ENCODE measurements at regions not wholly inside any gene's neighbourhood (a gene's known extent, or its start where the extent isn't known, plus 50 kb on each side); places are given as distances from the start of the nearest gene placed in this dataset.

DNA sequence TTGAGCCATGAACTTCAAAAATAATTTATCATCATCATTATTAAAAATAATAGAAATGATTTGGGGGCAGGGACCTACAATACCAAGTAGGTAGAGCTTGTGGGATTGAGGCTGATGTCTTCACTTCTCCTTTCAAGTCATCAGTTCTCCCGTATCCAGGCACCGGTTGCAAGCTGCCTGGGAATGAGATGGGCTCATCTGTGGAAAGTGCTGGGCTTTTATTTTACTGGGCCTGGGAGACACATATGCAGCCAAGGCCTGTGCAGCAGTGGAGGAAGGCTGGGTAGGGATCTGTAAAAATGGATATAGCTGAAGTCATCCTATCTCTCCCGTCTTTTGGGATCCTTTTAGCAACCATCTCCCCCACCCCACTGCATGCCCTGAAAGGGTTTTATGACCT lies 284.1 kb upstream of the CLINT1 start:
- DNase-seq (ENCODE audit: extremely low read depth in 1 of 2, low read depth in 1 of 2), result no peak

DNA sequence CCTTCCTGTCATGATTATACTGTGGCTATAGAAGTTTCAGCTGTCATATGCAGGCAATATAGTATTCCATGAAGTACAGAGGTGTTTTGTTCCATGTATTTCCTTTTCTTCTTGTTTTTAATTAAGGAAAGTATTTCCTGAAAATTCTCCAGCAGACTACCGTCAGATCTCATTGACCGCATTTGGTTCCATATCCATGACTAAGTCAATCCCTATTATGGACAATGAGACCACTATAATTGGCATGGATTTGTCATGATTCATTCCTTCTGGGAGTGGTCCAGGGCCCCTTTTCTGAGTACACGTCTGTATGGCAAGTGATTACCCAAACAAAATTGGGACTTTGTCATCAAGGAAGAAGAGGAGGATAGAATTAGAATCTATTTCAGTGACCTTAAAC lies 283.2 kb upstream of the CLINT1 start:
- DNase-seq (ENCODE audit: extremely low read depth in 1 of 2, low read depth in 1 of 2), result no peak

DNA sequence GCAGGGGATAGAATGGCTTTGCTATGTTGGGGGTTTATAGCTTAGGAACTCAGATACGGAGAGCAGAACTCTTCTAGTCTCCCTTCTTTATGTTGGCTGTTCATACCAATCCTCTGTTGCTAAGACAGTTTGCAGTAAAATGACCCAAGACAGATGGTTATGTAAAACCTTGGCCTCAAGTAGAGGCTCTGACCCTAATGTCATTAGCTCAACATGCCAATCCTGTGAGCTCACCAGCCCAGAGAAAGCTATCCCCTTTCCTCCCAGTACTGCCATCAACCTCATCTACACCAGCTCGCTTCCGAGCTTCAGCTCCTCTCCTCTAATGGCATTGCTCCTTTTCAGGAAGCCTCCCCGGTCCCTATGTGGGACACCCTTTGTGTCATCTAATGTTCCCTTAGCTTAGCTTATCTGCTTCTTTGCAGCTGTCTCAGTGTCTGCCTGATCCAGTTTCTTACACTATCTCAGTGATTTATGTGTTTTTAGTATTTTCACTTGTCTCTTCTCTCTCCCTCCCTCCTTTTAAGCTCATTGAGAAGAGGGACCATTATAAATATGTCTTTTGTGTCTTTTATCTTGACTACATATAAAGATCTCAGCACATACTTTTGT lies 281.3 kb upstream of the CLINT1 start:
- no peak for DNase-seq (ENCODE audit: extremely low read depth in 1 of 2, low read depth in 1 of 2)

DNA sequence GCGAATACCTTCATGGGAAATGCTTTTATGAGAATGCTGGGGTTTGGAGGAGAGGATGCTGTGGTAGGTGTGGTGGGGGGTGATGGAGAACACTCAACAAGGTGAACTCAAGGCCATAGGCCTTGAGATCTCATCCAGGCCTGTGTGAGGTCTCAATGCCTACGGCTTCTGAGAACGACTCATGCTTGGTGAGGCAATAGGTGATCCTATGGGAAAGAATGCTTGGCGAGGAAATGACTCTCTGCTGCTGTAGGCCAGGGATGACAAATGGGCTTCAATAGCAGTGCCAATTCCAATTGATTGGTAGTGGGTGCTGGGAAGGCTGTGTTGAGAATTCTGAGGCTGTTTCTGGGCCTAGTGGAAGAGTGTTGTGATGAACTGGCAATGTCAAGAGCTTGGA lies 280.2 kb upstream of the CLINT1 start:
- DNase-seq (ENCODE audit: extremely low read depth in 1 of 2, low read depth in 1 of 2), result no peak

DNA sequence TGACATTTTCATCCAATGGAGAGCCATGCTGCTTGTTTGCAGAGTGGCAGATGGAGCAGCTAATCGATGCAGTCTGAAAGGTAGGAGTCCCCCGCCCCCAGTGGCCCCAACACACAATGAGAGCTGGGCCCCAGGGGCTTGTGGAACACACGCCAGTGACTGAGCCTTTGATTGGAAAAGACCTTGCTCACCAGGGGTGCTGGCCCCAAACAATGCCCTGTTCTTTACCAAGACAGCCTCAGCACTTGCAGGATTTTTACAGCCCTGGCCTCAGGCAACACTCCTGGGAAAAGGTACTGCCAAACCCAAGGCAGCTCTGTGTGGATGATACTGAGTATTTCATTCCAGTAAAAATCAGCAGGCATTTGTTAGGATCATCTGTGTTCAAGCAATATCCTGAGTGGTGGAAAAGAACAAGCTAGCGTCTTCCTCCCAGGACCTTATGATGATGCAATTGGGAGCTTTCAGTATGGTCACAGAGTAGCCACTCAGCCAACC lies 276.8 kb upstream of the CLINT1 start:
- no peak for DNase-seq (ENCODE audit: extremely low read depth in 1 of 2, low read depth in 1 of 2)

DNA sequence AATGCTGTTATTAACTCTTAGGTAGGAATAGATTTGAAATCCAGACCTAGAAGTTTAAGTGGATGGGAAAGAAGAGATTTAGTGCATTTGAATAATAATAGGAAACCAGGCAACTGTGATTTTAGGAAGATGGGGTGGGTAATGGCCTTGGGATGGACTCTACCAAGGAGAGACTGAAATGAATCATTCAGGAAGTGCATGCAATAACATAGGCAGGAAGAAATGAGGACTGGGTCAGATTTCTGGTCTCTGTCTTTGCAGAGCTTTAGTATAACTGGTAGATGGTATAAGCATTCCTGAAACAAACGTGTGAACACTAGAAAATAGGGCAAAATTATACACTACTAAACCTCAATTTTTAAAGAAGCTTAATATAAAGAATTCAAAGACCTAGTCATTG lies 274.4 kb upstream of the CLINT1 start:
- no peak for DNase-seq (ENCODE audit: extremely low read depth in 1 of 2, low read depth in 1 of 2)

DNA sequence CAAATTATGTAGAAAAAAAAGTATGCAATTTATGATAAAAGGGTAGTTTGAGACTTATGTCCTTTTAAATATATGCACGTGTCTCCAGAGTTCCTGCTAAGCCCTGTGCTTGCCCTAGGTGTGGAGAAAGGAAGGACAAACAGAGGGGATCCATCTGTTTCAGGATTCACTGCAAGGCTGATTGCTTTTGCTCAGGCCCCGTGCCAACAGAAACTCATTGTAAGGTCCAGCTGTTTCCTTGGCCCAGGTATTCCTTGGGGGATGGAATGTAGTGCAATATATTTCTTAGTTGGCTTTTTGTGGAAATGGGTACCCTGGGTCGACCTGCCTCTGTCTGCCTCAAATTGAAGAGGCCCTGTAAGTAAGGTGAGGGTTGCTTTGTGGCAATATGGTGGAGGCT lies 268.6 kb upstream of the CLINT1 start:
- no peak for DNase-seq (ENCODE audit: extremely low read depth in 1 of 2, low read depth in 1 of 2)

DNA sequence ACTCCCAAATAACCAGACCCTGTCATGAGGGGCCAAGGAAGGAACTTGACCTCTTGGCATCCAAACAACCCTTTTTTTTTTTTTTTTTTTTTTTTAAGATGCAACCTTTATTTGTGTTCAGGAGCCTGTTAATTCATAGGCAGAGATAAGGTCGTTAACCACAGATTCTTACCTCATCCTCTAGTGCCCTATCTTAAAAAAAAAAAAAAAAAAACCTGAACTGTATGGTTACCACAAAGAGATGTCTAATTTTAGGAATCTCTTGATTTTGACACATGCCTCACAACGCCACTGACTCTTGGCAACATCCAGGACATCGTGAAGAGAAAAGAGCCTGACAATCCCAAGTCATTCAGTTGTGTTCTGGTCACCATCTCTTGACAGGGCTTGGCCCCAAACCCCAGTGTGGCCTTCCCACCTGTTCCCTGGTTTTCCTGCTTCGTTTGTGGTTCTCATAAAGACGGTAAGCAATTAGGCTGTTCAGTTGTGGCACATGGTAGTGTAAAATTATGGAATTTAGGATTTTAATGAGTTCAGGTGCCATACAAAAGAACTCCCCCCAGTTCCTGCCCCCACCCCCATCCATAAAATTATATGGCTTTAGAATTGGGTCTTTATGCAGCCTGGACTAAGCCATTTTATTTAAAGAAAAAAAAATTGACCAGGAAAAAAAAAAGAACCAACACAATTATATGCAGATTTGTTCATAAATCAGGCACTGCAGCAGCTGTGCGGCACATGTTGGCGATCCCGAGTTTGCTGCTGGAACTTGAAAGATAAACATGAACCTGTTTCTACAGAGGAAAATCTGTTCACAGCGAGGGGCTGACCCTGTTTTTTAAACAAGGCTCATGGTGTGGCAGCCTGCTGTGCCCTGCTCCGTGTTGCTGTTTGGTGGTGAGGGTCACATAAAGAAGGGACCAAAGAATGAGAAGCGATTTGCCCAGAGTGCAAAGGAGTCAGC lies 267.8 kb upstream of the CLINT1 start:
- DNase-seq (ENCODE audit: extremely low read depth in 1 of 2, low read depth in 1 of 2), result no peak

DNA sequence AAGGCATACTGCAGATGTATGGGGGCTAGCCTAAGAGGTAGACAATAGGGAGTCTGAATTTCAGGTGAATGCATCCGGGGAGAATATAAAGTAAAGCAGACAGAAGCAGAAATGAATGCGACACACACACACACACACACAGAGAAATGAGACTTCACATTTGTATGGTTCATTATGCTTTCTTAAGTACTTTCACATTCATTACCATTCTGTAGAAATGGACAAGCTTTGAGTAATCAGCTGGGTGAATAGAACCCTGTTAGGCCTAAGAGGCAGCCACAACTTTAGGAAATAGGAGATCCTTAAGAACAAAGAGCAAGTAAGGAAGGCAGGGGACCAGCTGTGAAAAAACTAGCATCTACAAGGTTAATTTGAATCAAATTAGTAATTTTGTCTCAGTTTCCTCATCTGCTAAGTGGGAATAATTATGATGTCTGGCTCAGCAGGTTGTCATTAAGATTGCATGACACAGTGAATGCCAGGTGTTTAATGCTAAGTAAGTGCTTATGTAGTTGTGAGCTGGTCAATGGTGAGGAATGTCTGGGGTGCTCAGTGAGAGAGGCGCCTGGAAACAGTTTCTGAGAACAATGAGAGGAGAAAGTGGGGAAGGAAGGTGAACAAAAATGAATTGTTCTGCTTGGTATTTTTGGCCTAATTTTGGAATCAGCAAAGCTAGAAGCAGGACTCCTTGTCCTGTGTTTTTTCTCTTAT lies 265.8 kb upstream of the CLINT1 start:
- no peak for DNase-seq (ENCODE audit: extremely low read depth in 1 of 2, low read depth in 1 of 2)

DNA sequence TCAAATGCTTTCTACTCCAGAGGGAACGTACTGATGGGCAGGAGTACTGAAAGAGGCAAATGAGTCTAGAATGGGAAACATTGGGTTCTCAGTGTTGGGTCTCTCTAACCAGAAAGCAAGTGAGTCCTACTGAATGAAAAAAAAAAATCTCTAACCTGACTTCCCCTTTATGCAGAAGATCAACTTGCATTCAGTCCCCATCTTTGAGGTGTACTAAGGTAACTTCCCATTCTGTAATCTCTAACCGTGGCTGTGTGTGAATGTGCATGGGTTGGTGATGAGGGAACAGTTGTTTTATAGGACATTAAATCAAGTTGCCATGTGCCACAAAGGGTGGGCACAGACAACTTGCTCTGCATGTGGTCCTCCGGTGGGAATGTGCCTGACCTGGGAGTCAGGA lies 264.6 kb upstream of the CLINT1 start:
- no peak for DNase-seq (ENCODE audit: extremely low read depth in 1 of 2, low read depth in 1 of 2)

DNA sequence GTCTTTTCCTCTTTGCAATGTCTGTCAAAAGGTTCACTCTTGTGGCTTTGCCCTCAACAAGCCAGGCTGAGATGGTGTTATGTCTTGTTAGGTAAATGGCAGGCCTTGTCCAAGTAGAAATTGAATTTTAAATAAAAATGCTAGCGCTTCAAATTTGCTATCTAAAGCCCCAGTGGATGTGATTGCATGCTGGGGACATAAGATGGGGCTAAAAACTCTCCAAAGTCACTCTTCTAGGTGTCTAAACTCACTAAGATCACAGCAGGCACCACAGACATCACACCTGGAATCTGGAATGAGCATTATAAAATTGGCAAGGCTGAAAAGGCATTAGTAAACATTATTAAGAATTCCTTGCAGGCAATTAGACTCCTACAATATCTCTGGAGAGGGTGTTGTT lies 262.7 kb upstream of the CLINT1 start:
- no peak for DNase-seq (ENCODE audit: extremely low read depth in 1 of 2, low read depth in 1 of 2)

DNA sequence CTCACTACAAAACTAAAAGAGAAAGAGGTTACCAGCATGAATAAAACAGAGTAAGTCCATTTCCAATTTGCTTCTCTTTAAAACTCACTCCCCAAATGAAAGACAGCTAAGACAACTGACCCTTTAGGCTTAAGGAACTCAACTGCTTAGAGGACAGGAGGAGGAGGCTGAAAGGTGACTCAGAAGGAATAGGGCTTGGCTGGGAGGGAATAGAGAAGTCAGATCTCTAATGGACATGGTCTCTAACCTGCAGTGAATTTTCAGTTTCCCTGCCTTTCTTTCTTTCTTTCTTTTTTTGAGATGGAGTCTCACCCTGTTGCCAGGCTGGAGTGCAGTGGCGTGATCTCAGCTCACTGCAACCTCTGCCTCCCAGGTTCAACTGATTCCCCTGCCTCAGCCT lies 261.8 kb upstream of the CLINT1 start:
- no peak for DNase-seq (ENCODE audit: extremely low read depth in 1 of 2, low read depth in 1 of 2)

DNA sequence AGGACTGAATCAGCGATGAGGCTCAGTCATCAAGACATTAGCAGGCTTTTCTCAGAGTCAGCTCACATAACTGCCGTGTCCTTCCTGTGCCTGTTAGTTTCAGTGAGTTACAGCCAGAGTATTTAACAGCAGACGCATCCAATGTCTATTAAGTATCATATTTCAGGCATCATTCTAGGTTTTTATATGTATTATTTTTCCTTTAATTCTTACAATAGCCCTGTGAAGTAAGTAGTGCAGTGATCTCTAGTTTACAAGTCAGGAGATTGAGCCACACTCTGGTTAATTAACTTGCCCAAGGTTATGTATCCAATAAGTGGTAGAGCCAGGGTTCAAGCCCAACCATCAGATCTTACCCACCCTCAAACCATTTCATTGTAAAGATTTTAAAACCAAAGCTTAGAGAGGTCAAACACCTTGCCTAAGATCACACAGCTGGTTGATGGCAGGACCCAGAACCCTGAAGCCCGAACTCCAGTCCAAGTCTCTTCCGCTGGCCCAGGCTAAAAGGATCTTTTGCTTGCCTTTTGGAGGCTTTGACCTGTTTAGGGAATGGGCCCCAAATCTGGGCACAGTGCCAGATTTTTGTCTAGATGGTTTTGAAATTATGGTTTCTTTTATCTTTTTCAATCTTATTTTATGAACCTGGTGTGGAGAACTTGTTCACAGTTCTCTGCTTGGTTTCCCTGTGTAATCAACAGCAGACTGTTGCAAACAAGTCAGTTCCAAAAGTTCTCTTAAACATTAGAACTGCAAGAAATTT lies 261.2 kb upstream of the CLINT1 start:
- DNase-seq (ENCODE audit: extremely low read depth in 1 of 2, low read depth in 1 of 2), result no peak

DNA sequence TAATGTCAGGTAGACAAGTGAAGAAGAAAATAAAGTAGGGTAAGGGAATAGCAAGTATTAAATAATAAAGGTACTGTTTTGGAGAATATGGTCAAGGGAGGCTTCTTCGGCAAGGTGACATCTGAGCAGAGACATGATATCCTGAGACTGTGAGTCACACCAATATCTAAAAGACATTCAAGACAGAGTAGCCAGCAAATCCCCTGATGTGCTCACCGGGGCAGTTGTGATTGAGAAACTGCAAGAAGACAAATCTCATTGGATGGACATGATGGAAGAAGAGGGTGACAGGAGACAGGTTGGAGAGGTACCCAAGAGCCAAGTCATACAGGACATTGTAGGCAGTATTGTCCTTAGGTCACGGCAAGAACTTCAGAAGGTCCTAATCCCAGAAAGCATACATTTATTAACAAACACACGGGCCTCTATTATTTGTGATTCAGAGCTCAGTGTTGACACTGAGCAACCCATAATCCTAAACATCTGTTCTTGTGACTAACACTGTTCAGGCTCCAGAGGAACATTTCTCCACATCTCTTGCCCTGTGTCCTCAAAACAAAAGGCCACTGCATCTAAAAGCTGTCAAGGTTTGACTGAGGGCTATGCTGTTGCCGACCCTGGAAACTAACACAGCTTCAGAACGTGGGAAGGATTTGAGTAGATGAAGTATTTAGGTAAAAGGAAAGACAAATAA lies 258.7 kb upstream of the CLINT1 start:
- DNase-seq (ENCODE audit: extremely low read depth in 1 of 2, low read depth in 1 of 2), result no peak

DNA sequence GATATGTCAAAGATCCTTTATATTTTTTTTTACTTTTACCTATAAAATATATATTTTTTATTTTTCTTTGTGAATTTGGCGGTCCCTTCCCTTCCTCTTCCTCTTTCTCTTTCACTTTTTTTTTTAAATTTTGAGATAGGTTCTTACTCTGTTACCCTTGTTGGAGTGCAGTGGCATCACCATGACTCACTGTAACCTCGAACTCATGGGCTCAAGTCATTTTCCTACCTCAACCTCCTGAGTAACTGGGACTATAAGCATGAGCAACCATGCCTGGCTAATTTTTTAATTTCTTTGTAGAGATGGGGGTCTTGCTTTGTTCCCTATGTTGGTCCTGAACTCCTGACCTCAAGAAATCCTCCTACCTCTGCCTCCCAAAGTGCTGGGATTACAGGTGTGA lies 258.0 kb upstream of the CLINT1 start:
- DNase-seq (ENCODE audit: extremely low read depth in 1 of 2, low read depth in 1 of 2), result peak in 1 of 2 donors; percentile 4

DNA sequence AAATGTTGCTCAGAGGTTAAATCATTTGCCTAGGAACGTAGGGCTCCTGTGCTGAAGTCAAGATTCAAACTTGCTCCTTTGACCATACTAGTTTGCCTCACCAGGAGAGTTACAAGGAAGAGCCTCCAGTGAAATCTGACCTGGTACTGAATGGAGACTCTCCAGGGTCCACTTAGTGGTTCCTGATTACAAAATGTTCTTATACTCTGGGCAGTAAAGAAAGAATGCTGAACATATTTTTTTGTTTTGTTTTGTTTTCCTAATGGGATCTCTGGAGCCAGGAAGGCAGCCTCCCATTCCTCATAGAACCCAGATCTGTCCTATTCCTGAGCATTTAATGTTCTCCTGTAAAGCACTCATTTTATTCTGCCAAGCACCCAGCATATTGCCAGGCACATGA lies 256.5 kb upstream of the CLINT1 start:
- DNase-seq (ENCODE audit: extremely low read depth in 1 of 2, low read depth in 1 of 2), result no peak

DNA sequence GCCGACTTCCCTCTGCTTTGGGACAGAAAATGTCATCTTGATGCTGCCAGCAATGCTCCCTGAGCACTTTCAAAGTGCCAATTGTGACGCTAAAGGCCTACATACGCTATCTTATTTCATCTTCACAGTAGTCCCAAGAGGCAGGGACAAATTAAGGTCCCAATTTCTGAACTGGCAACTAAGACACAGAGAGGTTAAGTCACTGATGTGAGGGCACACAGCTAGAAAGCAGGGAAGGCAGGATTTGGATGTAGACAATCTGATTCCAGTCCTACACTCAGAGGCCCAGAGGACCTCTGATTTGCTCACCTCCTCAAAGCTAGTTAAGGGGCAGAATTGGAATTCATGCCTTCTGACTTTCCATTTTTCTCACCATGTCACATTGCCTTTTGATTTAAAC lies 249.2 kb upstream of the CLINT1 start:
- no peak for DNase-seq (ENCODE audit: extremely low read depth in 1 of 2, low read depth in 1 of 2)

DNA sequence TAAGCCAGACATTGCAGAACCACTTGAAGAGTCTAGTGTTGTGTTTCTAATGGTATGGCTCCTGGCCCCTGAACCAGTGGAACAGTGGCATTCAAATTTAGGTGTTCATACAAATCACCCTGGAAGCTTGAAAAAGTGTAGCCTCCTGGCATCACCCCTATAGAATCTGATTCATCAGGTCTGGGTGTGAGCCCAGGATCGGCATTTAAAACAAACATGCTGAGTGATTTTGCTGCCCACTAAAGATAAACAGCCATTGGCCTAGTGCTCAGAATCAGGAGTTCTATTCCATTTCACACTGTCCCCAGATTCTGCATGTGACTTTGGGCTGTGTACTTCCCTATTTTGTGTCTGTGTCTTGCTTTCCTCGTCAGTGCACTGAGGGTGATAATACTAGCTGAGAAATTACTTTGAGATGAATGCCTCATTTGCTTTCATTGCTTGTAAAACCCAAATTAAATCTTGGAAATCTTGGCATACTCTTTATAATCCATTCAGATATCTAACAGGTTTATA lies 241.5 kb upstream of the CLINT1 start:
- no peak for DNase-seq (ENCODE audit: extremely low read depth in 1 of 2, low read depth in 1 of 2)

DNA sequence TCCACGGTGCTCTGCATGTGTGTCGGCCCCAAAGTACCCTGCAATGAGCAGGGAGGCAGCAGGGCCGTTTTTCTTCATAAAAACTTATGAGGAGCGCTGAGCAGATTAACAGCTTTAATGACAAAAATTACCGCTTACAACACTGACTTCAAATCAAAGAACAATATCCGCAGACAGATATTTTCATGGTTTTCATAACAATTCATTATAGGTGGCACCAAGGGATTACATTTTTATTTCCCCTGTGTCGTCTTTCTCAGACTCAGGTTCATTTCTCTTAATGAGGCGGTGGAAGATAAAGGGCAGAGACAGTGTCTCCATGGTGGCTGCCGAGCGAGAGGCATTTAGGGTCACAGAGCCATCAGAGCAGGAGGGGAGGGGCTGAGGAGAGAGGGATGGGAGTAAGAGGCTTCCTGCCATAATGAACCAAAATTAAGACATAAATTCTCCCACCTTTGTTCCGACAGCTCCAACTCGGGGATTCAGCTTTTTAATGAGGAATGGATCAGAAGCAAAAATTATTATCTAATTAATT lies 240.7 kb upstream of the CLINT1 start:
- DNase-seq (ENCODE audit: extremely low read depth in 1 of 2, low read depth in 1 of 2), result no peak

DNA sequence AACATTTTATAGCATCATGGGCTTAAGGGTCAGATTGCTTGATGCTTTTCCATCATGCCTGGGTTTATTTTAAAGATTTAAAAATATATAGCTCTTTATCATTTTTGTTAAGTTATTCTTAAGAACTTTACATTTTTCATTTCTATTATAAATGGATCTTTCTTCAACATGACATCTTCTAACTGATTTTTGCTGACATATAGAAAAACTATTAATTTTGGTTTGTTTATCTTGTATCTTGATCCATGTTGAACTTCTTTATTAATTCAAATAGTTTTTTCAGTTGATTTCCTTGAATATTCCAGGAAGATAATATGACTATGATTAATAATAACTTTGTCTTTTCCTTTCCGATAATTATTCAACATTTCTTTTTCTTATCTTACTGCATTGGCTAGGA lies 237.9 kb upstream of the CLINT1 start:
- DNase-seq (ENCODE audit: extremely low read depth in 1 of 2, low read depth in 1 of 2), result no peak

Data from stimulated activated CD8-positive, alpha-beta memory T cell treated with anti-CD3 and anti-CD28 coated beads, Interleukin-7, amount 100 ng/mL, for 48 hours (primary cell).